ENCODE measurements at regions not wholly inside any gene's neighbourhood (a gene's known extent, or its start where the extent isn't known, plus 50 kb on each side); places are given as distances from the start of the nearest gene placed in this dataset.

- H3K36me3 ChIP-seq, result no peaks in the 10 kb centered on the region
- H3K4me3 ChIP-seq, result no peak overlapping the region
- H3K27ac ChIP-seq, result no peak overlapping the region
- no peak for DNase-seq
- no peaks in the 10 kb centered on the region for H3K27me3 ChIP-seq
- no peaks in the 10 kb centered on the region for H3K4me1 ChIP-seq
- peaks cover 0 to 22% (median 5%) of the 10 kb centered on the region in 4 donors for H3K9me3 ChIP-seq
- TF ChIP-seq CTCF (IDR thresholded peaks at IDR 0.05) (no peak), POLR2A (IDR thresholded peaks at IDR 0.05) (no peak), POLR2AphosphoS5 (IDR thresholded peaks at IDR 0.05) (no peak), EP300 (IDR thresholded peaks at IDR 0.05) (no peak)
- intact Hi-C loops (cut with DNase I; ENCODE audit: low total_unique reads), result no loop called here
Measured at GRCh38 chr13:55550624-55551023, 1590.1 kb upstream of the PRR20A start.

- H3K4me3 ChIP-seq, result no peak overlapping the region
- 80 to 89% (median 88%) methylated on average over 1 of the region's 1 CpG for WGBS, 5 donors
- DNase-seq, result no peak
- peaks cover 0 to 22% (median 6%) of the 10 kb centered on the region in 4 donors for H3K9me3 ChIP-seq
- H3K27me3 ChIP-seq, result no peaks in the 10 kb centered on the region
- TF ChIP-seq CTCF (IDR thresholded peaks at IDR 0.05), result no peak
- H3K27ac ChIP-seq, result no peak overlapping the region
- no peaks in the 10 kb centered on the region for H3K36me3 ChIP-seq
- H3K4me1 ChIP-seq, result no peaks in the 10 kb centered on the region
- intact Hi-C loops (cut with DNase I; ENCODE audit: low total_unique reads), result no loop called here
Measured at GRCh38 chr13:55553701-55554100, 1587.0 kb upstream of the PRR20A start.

- Histone ChIP-seq H3K27ac (no peak overlapping the region), H3K36me3 (no peaks in the 10 kb centered on the region), H3K27me3 (no peaks in the 10 kb centered on the region), H3K4me1 (no peaks in the 10 kb centered on the region), H3K9me3 (peaks cover 0 to 21% (median 6%) of the 10 kb centered on the region in 4 donors), H3K4me3 (no peak overlapping the region)
- WGBS, 5 donors, result 86 to 95% (median 92%) methylated on average over 1 of the region's 1 CpG
- TF ChIP-seq CTCF (IDR thresholded peaks at IDR 0.05), result no peak
- no peak for TF ChIP-seq POLR2AphosphoS5 (IDR thresholded peaks at IDR 0.05)
- no peak for TF ChIP-seq EP300 (IDR thresholded peaks at IDR 0.05)
- no peak for TF ChIP-seq POLR2A (IDR thresholded peaks at IDR 0.05)
- intact Hi-C loops (cut with DNase I; ENCODE audit: low total_unique reads), result no loop called here
- DNase-seq, result no peak
Measured at GRCh38 chr13:55554741-55555140, 1586.0 kb upstream of the PRR20A start.

GRCh38 chr13:55560331-55560730 lies 1580.4 kb upstream of the PRR20A start:
- TF ChIP-seq CTCF (IDR thresholded peaks at IDR 0.05) (no peak), POLR2AphosphoS5 (IDR thresholded peaks at IDR 0.05) (no peak), POLR2A (IDR thresholded peaks at IDR 0.05) (no peak), EP300 (IDR thresholded peaks at IDR 0.05) (no peak)
- Histone ChIP-seq H3K4me3 (no peak overlapping the region), H3K27ac (no peak overlapping the region), H3K4me1 (no peaks in the 10 kb centered on the region), H3K27me3 (no peaks in the 10 kb centered on the region), H3K36me3 (no peaks in the 10 kb centered on the region), H3K9me3 (peaks cover 0 to 8% (median 0%) of the 10 kb centered on the region in 4 donors)
- intact Hi-C loops (cut with DNase I; ENCODE audit: low total_unique reads), result no loop called here
- no peak for DNase-seq

- no peaks in the 10 kb centered on the region for H3K36me3 ChIP-seq
- no peak for DNase-seq
- no peak for TF ChIP-seq EP300 (IDR thresholded peaks at IDR 0.05)
- TF ChIP-seq POLR2AphosphoS5 (IDR thresholded peaks at IDR 0.05), result no peak
- no peak for TF ChIP-seq POLR2A (IDR thresholded peaks at IDR 0.05)
- TF ChIP-seq CTCF (IDR thresholded peaks at IDR 0.05), result no peak
- intact Hi-C loops (cut with DNase I; ENCODE audit: low total_unique reads), result no loop called here
- H3K4me3 ChIP-seq, result no peak overlapping the region
- no peaks in the 10 kb centered on the region for H3K4me1 ChIP-seq
- H3K27ac ChIP-seq, result no peak overlapping the region
- H3K27me3 ChIP-seq, result no peaks in the 10 kb centered on the region
- WGBS, 5 donors, result 61 to 92% (median 64%) methylated on average over 2 of the region's 2 CpGs
- peaks cover 0 to 4% (median 0%) of the 10 kb centered on the region in 4 donors for H3K9me3 ChIP-seq
Measured at GRCh38 chr13:55563267-55563666, 1577.5 kb upstream of the PRR20A start.

Data from stomach (tissue), 8 donors.